A549 (cell line): ENCODE measurements at regions not wholly inside any gene's neighbourhood (a gene's known extent, or its start where the extent isn't known, plus 50 kb on each side); places are given as distances from the start of the nearest gene placed in this dataset.
"Not testable (repeated sequence)": the region's sequence is repeated elsewhere in the genome, so short reads cannot be mapped to it uniquely, and the experiment has no call there.

Source experiments
- ATAC-seq, 2 experiments: fragments of 200-7000 bp in 1 of 2; fragments of >200 bp in 1 of 2; cut with Nextera tagmentation in 1 of 2; cut with Tn5 transposase in 1 of 2; 3 replicates each; pipeline versions ENCODE4 v1.8.0 to v1.9.1; 2018 to 2020; ENCODE audit warnings: mild to moderate bottlenecking in 1 of 2, moderate library complexity in 1 of 2
- CTCF ChIA-PET: fragments of 300-600 bp; sonication (Branson Sonifier 250); formaldehyde crosslinking; extraction: SDS; loops from one replicate; lab custom pipeline; 2021; ENCODE audit warnings: antibody characterized with exemption, inconsistent platforms; lab: Yijun Ruan, JAX
- POLR2A ChIA-PET: fragments of 350-600 bp; formaldehyde crosslinking; extraction: SDS; loops from one replicate; lab custom pipeline; 2021; ENCODE audit warnings: antibody characterized with exemption, inconsistent platforms; lab: Yijun Ruan, JAX
- DNase-seq, 2 experiments: peaks; one replicate each; pipeline versions ENCODE4 v3.0.0 to v3.0.0-alpha.2; 2011 to 2016; ENCODE audit warnings: low read depth in 1 of 2, low spot score in 1 of 2
- FAIRE-seq: peaks from 2 replicates; lab custom pipeline; 2011; peaks lifted over from hg19 to GRCh38; lab: Jason Lieb, UNC
- H3K27ac ChIP-seq, 2 experiments: fragments of >200 bp; sonication (Bioruptor Twin); formaldehyde crosslinking; 3 replicates each; pipeline ENCODE4 v1.5.1; 2016 to 2017
- H3K4me1 ChIP-seq: fragments of >200 bp; sonication (Bioruptor Twin); formaldehyde crosslinking; 3 replicates; pipeline ENCODE4 v1.6.1; 2016
- H3K4me2 ChIP-seq: fragments of >200 bp; sonication (Bioruptor Twin); formaldehyde crosslinking; 3 replicates; pipeline ENCODE4 v1.6.1; 2016
- H3K4me3 ChIP-seq: fragments of >200 bp; sonication (Bioruptor Twin); formaldehyde crosslinking; 3 replicates; pipeline ENCODE4 v1.5.1; 2016
- H3K9me3 ChIP-seq: fragments of >200 bp; sonication (Bioruptor Twin); formaldehyde crosslinking; 3 replicates; pipeline ENCODE4 v1.6.1; 2016
- BHLHE40 ChIP-seq: IDR thresholded peaks from 2 replicates; pipeline ENCODE4 v1.6.1; 2012; ENCODE audit warnings: low read depth, low read length, inconsistent platforms
- CBX2 ChIP-seq: fragments of 200-600 bp; sonication (generic); IDR thresholded peaks from 2 replicates; pipeline ENCODE4 v1.6.1; 2016; ENCODE audit warnings: low read depth, mild to moderate bottlenecking, borderline replicate concordance
- CEBPB ChIP-seq, 2 experiments: fragments of >200 bp in 1 of 2; sonication (Bioruptor Twin) in 1 of 2; formaldehyde crosslinking in 1 of 2; IDR thresholded peaks; 2 replicates each; pipeline ENCODE4 v1.6.1; 2012 to 2016
- CHD4 ChIP-seq: fragments of 200-600 bp; sonication (generic); IDR thresholded peaks from 2 replicates; pipeline ENCODE4 v1.6.1; 2016; ENCODE audit warnings: antibody characterized with exemption, mild to moderate bottlenecking, borderline replicate concordance
- EHF ChIP-seq: fragments of 250-450 bp; sonication (Bioruptor Pico); IDR thresholded peaks from 2 replicates; pipeline ENCODE4 v1.5.0; 2020; ENCODE audit warnings: mild to moderate bottlenecking
- EHMT2 ChIP-seq: fragments of 200-600 bp; sonication (generic); IDR thresholded peaks from 2 replicates; pipeline ENCODE4 v1.6.1; 2016; ENCODE audit warnings: antibody characterized with exemption, low read depth, mild to moderate bottlenecking, moderate library complexity
- GATA3 ChIP-seq: IDR thresholded peaks from 2 replicates; pipeline ENCODE4 v1.6.1; 2012; ENCODE audit warnings: borderline replicate concordance
- HDAC2 ChIP-seq: fragments of 200-600 bp; sonication (generic); IDR thresholded peaks from 2 replicates; pipeline ENCODE4 v1.6.1; 2016
- HEYL ChIP-seq: fragments of 250-450 bp; sonication (Bioruptor Pico); IDR thresholded peaks from 2 replicates; pipeline ENCODE4 v1.8.0; 2021; ENCODE audit warnings: mild to moderate bottlenecking, moderate library complexity
- JUNB ChIP-seq: fragments of >200 bp; sonication (Bioruptor Twin); formaldehyde crosslinking; IDR thresholded peaks from 2 replicates; pipeline ENCODE4 v1.6.1; 2016
- KDM1A ChIP-seq: fragments of 200-600 bp; sonication (generic); IDR thresholded peaks from 2 replicates; pipeline ENCODE4 v1.6.1; 2016; ENCODE audit warnings: low read depth, mild to moderate bottlenecking
- MAFK ChIP-seq: fragments of 450-650 bp; IDR thresholded peaks from 2 replicates; pipeline ENCODE4 v1.6.1; 2014; ENCODE audit not compliant: partially characterized antibody
- MYC ChIP-seq: IDR thresholded peaks from 2 replicates; pipeline ENCODE4 v1.6.1; 2012; ENCODE audit warnings: mild to moderate bottlenecking, inconsistent platforms, low read length, improper control_type of control experiment, borderline replicate concordance
- NPAS2 ChIP-seq: fragments of 250-450 bp; sonication (Bioruptor Pico); IDR thresholded peaks from 2 replicates; pipeline ENCODE4 v1.8.0; 2022; ENCODE audit warnings: mild to moderate bottlenecking, moderate library complexity, borderline replicate concordance
- PHF8 ChIP-seq: fragments of 200-600 bp; sonication (generic); IDR thresholded peaks from 2 replicates; pipeline ENCODE4 v1.6.1; 2016; ENCODE audit warnings: low read depth, mild to moderate bottlenecking, antibody characterized with exemption, moderate library complexity, borderline replicate concordance
- POLR2AphosphoS2 ChIP-seq: conservative IDR thresholded peaks from 2 replicates; pipeline ENCODE4 v1.6.1; 2012; ENCODE audit warnings: low read length, improper control_type of control experiment, inconsistent platforms
- RAD21 ChIP-seq, 2 experiments: fragments of >200 bp in 1 of 2; sonication (Bioruptor Twin) in 1 of 2; formaldehyde crosslinking in 1 of 2; IDR thresholded peaks in 1 of 2; conservative IDR thresholded peaks in 1 of 2; 2 replicates in 1 of 2; 3 replicates in 1 of 2; pipeline ENCODE4 v1.6.1; 2012 to 2018; ENCODE audit warnings: inconsistent platforms in 1 of 2
- RFX5 ChIP-seq: fragments of 450-650 bp; IDR thresholded peaks from 2 replicates; pipeline ENCODE4 v1.7.1; 2014; ENCODE audit warnings: antibody characterized with exemption, mild to moderate bottlenecking, moderate library complexity
- RNF2 ChIP-seq: fragments of 200-600 bp; sonication (generic); IDR thresholded peaks from 2 replicates; pipeline ENCODE4 v1.6.1; 2016; ENCODE audit warnings: low read depth, mild to moderate bottlenecking, antibody characterized with exemption, moderate library complexity, borderline replicate concordance
- ZC3H11A ChIP-seq: fragments of 450-650 bp; IDR thresholded peaks from 2 replicates; pipeline ENCODE4 v1.6.1; 2014; ENCODE audit warnings: antibody characterized with exemption, mild to moderate bottlenecking
- ZNF302 ChIP-seq: fragments of 250-450 bp; sonication (Bioruptor Pico); IDR thresholded peaks from 2 replicates; pipeline ENCODE4 v1.9.0; 2021; ENCODE audit warnings: inconsistent platforms, mild to moderate bottlenecking, moderate library complexity
- ZSCAN20 ChIP-seq: fragments of 250-450 bp; sonication (Bioruptor Pico); IDR thresholded peaks from 2 replicates; pipeline ENCODE4 v1.8.0; 2022; ENCODE audit warnings: mild to moderate bottlenecking, moderate library complexity
- WGBS: methylation state at CpG from one replicate; pipeline ENCODE4 v1.1.6; 2017; ENCODE audit errors: missing lambda C conversion rate; 5-methylcytosine and 5-hydroxymethylcytosine counted together
- TF ChIP-seq, protein P1 (sequence below): fragments of >200 bp; sonication (Bioruptor Twin); formaldehyde crosslinking; IDR thresholded peaks from 3 replicates; pipeline ENCODE4 v1.5.1; 2016
- TF ChIP-seq, protein P2 (sequence below): fragments of >200 bp; sonication (Bioruptor Twin); formaldehyde crosslinking; IDR thresholded peaks from 3 replicates; pipeline ENCODE4 v1.6.1; 2016
- TF ChIP-seq, protein P3 (sequence below): IDR thresholded peaks from 2 replicates; pipeline ENCODE4 v1.6.1; 2012

DNA sequence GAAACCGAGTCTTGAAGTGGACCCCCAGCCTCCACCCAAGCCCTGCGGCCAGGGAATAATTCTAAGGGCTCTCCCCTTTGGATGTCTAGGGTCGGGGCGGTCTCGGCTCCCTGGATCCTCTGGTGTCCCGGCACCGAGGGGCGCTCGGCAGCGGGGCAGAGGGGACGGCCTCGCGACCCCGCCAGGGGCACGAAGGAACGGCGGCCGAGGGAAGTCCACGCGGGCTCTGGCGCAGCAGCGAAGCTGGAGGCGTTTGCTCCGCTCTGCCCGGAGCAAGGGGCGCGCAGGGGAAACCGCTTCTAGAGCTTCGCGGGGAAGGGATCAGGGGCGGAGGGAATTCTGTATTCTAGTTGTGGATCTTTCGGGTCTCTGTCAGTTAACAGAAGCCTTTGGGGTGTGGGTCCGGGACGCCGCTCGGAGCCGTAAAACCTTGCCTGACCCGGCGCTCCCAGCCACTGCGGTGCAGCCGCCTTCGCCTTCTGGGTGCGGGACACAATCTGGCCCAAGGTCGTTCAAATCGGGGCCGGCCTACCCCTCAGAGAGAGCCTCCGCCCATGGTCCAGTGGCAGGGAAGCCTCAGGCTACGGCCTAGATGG is 118.2 kb downstream of the KCNRG start (continued):
- TF ChIP-seq CHD4 (no peak), RAD21 (conservative IDR thresholded peaks at IDR 0.05 in 1 of 2, IDR thresholded peaks at IDR 0.05 in 1 of 2) (no peak), NPAS2 (no peak), MYC (no peak)

DNA sequence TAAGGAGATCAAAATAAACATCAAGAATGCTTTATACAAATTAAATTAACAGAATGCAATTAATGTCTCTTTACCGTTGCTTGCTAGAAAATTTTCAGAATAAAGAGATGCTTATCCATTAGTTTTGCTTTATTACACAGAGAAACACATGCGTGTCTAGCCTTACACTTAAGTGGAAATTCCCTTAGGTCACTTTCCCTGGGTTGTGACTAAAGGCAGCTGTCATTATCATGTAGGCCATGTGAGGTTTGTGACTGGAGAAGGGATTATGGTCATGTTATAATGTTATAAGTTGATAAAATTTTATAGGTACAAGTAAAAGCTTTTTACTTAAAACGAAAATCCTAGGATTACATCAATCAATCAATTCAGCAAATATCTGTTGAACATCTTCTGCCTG is 121.0 kb downstream of the KCNRG start:
- POLR2A ChIA-PET, result no interaction called here
- Histone ChIP-seq H3K4me1 (peaks cover 1% of the 10 kb centered on the region; the same call in 1 of the 3 replicates), H3K27ac (no peak overlapping the region), H3K9me3 (no peaks in the 10 kb centered on the region), H3K4me2 (no peak overlapping the region)
- FAIRE-seq, result no peak
- no peak for TF ChIP-seq MYC
- no peak for TF ChIP-seq EHMT2
- TF ChIP-seq, protein P1, sequence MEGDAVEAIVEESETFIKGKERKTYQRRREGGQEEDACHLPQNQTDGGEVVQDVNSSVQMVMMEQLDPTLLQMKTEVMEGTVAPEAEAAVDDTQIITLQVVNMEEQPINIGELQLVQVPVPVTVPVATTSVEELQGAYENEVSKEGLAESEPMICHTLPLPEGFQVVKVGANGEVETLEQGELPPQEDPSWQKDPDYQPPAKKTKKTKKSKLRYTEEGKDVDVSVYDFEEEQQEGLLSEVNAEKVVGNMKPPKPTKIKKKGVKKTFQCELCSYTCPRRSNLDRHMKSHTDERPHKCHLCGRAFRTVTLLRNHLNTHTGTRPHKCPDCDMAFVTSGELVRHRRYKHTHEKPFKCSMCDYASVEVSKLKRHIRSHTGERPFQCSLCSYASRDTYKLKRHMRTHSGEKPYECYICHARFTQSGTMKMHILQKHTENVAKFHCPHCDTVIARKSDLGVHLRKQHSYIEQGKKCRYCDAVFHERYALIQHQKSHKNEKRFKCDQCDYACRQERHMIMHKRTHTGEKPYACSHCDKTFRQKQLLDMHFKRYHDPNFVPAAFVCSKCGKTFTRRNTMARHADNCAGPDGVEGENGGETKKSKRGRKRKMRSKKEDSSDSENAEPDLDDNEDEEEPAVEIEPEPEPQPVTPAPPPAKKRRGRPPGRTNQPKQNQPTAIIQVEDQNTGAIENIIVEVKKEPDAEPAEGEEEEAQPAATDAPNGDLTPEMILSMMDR, result no peak
- TF ChIP-seq, protein P2, sequence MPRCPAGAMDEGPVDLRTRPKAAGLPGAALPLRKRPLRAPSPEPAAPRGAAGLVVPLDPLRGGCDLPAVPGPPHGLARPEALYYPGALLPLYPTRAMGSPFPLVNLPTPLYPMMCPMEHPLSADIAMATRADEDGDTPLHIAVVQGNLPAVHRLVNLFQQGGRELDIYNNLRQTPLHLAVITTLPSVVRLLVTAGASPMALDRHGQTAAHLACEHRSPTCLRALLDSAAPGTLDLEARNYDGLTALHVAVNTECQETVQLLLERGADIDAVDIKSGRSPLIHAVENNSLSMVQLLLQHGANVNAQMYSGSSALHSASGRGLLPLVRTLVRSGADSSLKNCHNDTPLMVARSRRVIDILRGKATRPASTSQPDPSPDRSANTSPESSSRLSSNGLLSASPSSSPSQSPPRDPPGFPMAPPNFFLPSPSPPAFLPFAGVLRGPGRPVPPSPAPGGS, result no peak
- TF ChIP-seq, protein P3, sequence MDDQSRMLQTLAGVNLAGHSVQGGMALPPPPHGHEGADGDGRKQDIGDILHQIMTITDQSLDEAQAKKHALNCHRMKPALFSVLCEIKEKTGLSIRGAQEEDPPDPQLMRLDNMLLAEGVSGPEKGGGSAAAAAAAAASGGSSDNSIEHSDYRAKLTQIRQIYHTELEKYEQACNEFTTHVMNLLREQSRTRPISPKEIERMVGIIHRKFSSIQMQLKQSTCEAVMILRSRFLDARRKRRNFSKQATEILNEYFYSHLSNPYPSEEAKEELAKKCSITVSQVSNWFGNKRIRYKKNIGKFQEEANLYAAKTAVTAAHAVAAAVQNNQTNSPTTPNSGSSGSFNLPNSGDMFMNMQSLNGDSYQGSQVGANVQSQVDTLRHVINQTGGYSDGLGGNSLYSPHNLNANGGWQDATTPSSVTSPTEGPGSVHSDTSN, result no peak
- no peak for TF ChIP-seq PHF8
- TF ChIP-seq ZNF302, result no peak
- no peak for TF ChIP-seq NPAS2
- no peak for TF ChIP-seq ZSCAN20 (CRISPR knock-in tag)
- TF ChIP-seq RNF2, result no peak
- no peak for TF ChIP-seq HEYL (CRISPR knock-in tag)
- TF ChIP-seq, all 56 proteins: peak for 0
- CTCF ChIA-PET, result no interaction called here
- H3K4me3 ChIP-seq, result no peak overlapping the region
- ATAC-seq (no peak), DNase-seq (no peak)
- 61% methylated on average over 3 of the region's 3 CpGs for WGBS

DNA sequence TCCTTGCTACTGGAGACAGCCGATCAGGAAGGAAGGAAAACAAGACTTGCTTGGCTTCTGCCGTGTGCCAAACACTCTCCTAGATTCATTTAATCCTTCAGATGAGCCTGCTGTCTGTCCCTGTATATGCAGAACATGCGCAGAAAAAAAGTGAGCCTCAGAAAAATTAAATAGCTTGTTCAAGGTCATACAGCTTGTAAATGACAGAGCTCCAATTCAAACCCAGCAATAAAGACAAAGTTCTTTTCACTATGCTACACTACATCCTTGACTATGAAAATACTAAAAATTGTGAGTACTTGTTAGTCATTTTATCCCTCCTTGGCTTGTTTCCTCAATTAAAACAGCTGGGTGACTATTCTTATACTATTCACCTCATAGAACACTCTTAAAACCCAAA is 121.4 kb downstream of the KCNRG start:
- 66% methylated on average over 3 of the region's 3 CpGs for WGBS
- Histone ChIP-seq H3K4me1 (no peaks in the 10 kb centered on the region), H3K27ac (no peak overlapping the region), H3K9me3 (no peaks in the 10 kb centered on the region), H3K4me3 (no peak overlapping the region), H3K4me2 (no peak overlapping the region)
- FAIRE-seq (no peak), DNase-seq (no peak), ATAC-seq (no peak)
- POLR2A ChIA-PET, result no interaction called here
- TF ChIP-seq CEBPB (IDR thresholded peaks at IDR 0.05), result no peak
- no peak for TF ChIP-seq RFX5
- TF ChIP-seq, protein P3, result no peak
- no peak for TF ChIP-seq EHF (CRISPR knock-in tag)
- no peak for TF ChIP-seq GATA3
- TF ChIP-seq MAFK, result no peak
- TF ChIP-seq POLR2AphosphoS2, result no peak
- TF ChIP-seq JUNB, result no peak
- TF ChIP-seq HEYL (CRISPR knock-in tag), result no peak
- no peak for TF ChIP-seq KDM1A
- TF ChIP-seq HDAC2, result no peak
- TF ChIP-seq CBX2, result no peak
- no peak for TF ChIP-seq ZSCAN20 (CRISPR knock-in tag)
- no peak for TF ChIP-seq ZC3H11A
- no peak for TF ChIP-seq BHLHE40
- TF ChIP-seq, protein P1, result no peak
- TF ChIP-seq ZNF302, result no peak
- CTCF ChIA-PET, result no interaction called here

DNA sequence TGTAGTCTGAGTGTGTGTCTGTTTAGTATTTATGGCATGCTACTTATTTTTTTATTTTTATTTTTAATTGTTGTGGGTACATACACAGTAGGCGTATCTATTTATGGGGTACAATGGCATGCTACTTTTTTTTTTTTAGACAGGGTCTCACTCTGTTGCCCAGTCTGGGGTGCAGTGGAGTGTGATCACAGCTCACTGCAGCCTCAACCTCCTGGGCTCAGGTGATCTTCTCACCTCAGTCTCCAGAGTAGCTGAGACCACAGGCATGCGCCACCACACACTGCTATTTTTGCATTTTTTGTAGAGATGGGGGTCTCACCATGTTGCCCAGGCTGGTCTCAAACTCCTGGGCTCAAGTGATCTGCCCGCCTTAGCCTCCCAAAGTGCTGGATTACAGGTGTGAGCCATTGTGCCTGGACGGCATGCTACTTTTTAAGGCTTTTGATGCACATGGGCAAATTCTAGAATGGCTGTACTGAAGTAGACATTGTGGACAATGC is 124.2 kb downstream of the KCNRG start:
- WGBS, result 94% methylated on average over 3 of the region's 4 CpGs
- DNase-seq, CTCF ChIA-PET, H3K27ac ChIP-seq, ATAC-seq, FAIRE-seq, H3K4me3 ChIP-seq, H3K4me1 ChIP-seq, POLR2A ChIA-PET, H3K9me3 ChIP-seq, H3K4me2 ChIP-seq: not testable (repeated sequence)
